Mammary epithelial cell (primary cell): ENCODE measurements at regions not wholly inside any gene's neighbourhood (a gene's known extent, or its start where the extent isn't known, plus 50 kb on each side); places are given as distances from the start of the nearest gene placed in this dataset.

Experiments
- CTCF ChIP-seq, 2 donors: IDR thresholded peaks in 1 of 2; conservative IDR thresholded peaks in 1 of 2; 2 replicates each; pipeline ENCODE4 v1.5.1; 2011 to 2012; ENCODE audit warnings: inconsistent platforms in 2 of 2, low read length in 2 of 2, mild to moderate bottlenecking in 2 of 2, control low read depth in 1 of 2, low read depth in 1 of 2; ENCODE audit not compliant: insufficient read depth in 1 of 2; ENCODE audit errors: extremely low read depth in 1 of 2
- EZH2 ChIP-seq: IDR thresholded peaks from 2 replicates; pipeline ENCODE4 v1.6.1; 2012; ENCODE audit warnings: low read length, inconsistent platforms, borderline replicate concordance

- TF ChIP-seq CTCF (conservative IDR thresholded peaks at IDR 0.05 in 1 of 2, IDR thresholded peaks at IDR 0.05 in 1 of 2; ENCODE audit: extremely low read depth in 1 of 2, insufficient read depth in 1 of 2, low read depth in 1 of 2, low read length in 2 of 2) (no peak), EZH2 (no peak)
Measured at GRCh38 chr21:24897883-24898282, 709.4 kb downstream of the MRPL39 start.
